ENCODE measurements at regions not wholly inside any gene's neighbourhood (a gene's known extent, or its start where the extent isn't known, plus 50 kb on each side); places are given as distances from the start of the nearest gene placed in this dataset.

DNA sequence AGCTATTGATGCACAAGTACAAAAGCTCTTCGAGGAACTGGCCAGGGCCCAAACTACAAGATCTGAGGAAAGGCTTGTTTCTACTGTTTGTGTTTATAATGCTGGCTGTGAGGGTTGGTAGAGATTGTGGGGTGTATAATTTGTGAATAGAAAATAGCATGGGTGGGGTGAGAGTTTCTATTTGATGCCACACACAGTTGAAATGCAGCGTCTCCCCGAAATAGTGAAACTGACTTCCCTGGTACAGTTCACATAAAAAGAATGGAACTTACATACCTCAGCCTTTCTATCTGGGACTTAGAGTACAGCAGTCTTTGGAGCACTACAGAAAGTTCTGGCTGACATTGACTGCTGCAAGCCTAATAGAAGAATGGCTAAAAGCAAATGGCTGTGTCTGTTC lies 91.3 kb downstream of the DTWD1 start:
- TF ChIP-seq MAX (IDR thresholded peaks at IDR 0.05) (no peak), YY1 (IDR thresholded peaks at IDR 0.05; ENCODE audit: low read depth) (no peak), CREB1 (IDR thresholded peaks at IDR 0.05; ENCODE audit: low read depth) (no peak), TAF1 (IDR thresholded peaks at IDR 0.05; ENCODE audit: low read depth) (no peak), USF1 (IDR thresholded peaks at IDR 0.05) (no peak), EP300 (IDR thresholded peaks at IDR 0.05; ENCODE audit: borderline replicate concordance) (no peak), ZBTB7A (IDR thresholded peaks at IDR 0.05; ENCODE audit: low read depth) (no peak), NFIC (IDR thresholded peaks at IDR 0.05) (no peak)
- TF ChIP-seq, protein P1, sequence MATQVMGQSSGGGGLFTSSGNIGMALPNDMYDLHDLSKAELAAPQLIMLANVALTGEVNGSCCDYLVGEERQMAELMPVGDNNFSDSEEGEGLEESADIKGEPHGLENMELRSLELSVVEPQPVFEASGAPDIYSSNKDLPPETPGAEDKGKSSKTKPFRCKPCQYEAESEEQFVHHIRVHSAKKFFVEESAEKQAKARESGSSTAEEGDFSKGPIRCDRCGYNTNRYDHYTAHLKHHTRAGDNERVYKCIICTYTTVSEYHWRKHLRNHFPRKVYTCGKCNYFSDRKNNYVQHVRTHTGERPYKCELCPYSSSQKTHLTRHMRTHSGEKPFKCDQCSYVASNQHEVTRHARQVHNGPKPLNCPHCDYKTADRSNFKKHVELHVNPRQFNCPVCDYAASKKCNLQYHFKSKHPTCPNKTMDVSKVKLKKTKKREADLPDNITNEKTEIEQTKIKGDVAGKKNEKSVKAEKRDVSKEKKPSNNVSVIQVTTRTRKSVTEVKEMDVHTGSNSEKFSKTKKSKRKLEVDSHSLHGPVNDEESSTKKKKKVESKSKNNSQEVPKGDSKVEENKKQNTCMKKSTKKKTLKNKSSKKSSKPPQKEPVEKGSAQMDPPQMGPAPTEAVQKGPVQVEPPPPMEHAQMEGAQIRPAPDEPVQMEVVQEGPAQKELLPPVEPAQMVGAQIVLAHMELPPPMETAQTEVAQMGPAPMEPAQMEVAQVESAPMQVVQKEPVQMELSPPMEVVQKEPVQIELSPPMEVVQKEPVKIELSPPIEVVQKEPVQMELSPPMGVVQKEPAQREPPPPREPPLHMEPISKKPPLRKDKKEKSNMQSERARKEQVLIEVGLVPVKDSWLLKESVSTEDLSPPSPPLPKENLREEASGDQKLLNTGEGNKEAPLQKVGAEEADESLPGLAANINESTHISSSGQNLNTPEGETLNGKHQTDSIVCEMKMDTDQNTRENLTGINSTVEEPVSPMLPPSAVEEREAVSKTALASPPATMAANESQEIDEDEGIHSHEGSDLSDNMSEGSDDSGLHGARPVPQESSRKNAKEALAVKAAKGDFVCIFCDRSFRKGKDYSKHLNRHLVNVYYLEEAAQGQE (IDR thresholded peaks at IDR 0.05; ENCODE audit: low read depth), result no peak
